ENCODE measurements at regions not wholly inside any gene's neighbourhood (a gene's known extent, or its start where the extent isn't known, plus 50 kb on each side); places are given as distances from the start of the nearest gene placed in this dataset.

GRCh38 chr4:187664011-187664410 lies 331.6 kb upstream of the ZFP42 start:
- H3K27ac ChIP-seq (ENCODE audit: insufficient read length, low read depth, low read length) = no peak overlapping the region
- H2BK12ac ChIP-seq (ENCODE audit: insufficient read length, low read depth, low read length) = no peak overlapping the region
- H3K9ac ChIP-seq (ENCODE audit: extremely low read depth, insufficient read length, low read length) = no peak overlapping the region
- no peak overlapping the region for H2AFZ ChIP-seq (ENCODE audit: low read length)
- WGBS (ENCODE audit: extremely low coverage, insufficient read length, low lambda C conversion rate) = no CpG with 5 or more reads among the region's 5 CpGs
- no peak overlapping the region for H3K14ac ChIP-seq (ENCODE audit: insufficient read depth, low read length)
- no peak overlapping the region for H2BK20ac ChIP-seq (ENCODE audit: low read depth, low read length, poor library complexity, severe bottlenecking)
- no peak overlapping the region for H3K4me2 ChIP-seq (ENCODE audit: insufficient read depth, insufficient read length, low read length)
- H3K23me2 ChIP-seq (ENCODE audit: insufficient read length, low read depth, low read length, poor library complexity, severe bottlenecking) = no peaks in the 10 kb centered on the region
- H3K18ac ChIP-seq (ENCODE audit: insufficient read length, low read depth, low read length) = no peak overlapping the region
- DNase-seq = no peak
- Mint-ChIP-seq H3K4me1 (no peaks in the 10 kb centered on the region), H3K27ac (no peak overlapping the region), H3K9me3 (peaks cover 0 to 8% of the 10 kb centered on the region in 2 experiments; a peak in 3 of 5 replicates), H3K27me3 (ENCODE audit: low read depth) (no peaks in the 10 kb centered on the region), H3K4me3 (no peak overlapping the region), H3K36me3 (ENCODE audit: insufficient read depth in 1 of 3, low read depth in 3 of 3) (peaks cover 0 to 4% (median 2%) of the 10 kb centered on the region in 3 experiments; a peak in 3 of 7 replicates)
- no peak overlapping the region for H4K91ac ChIP-seq (ENCODE audit: insufficient read length, low read depth, low read length)
- no peak overlapping the region for H3T11ph ChIP-seq (ENCODE audit: low read length)
- no peaks in the 10 kb centered on the region for H3K79me1 ChIP-seq (ENCODE audit: insufficient read depth, low read depth, low read length, poor library complexity, severe bottlenecking)
- H4K8ac ChIP-seq (replicated peaks; ENCODE audit: insufficient read length, low read depth, low read length) = no peak overlapping the region
- H2AK5ac ChIP-seq (ENCODE audit: insufficient read length, low read length) = no peak overlapping the region
- TF ChIP-seq CTCF (conservative IDR thresholded peaks at IDR 0.05) = no peak
- H3K79me2 ChIP-seq (ENCODE audit: insufficient read depth, low read length) = no peaks in the 10 kb centered on the region
- no peak overlapping the region for H2BK15ac ChIP-seq (ENCODE audit: low read depth, low read length)
- no peaks in the 10 kb centered on the region for H3K27me3 ChIP-seq (ENCODE audit: insufficient read depth, low read length)
- no peaks in the 10 kb centered on the region for H4K20me1 ChIP-seq (ENCODE audit: control insufficient read depth, insufficient read depth, insufficient read length)
- no peak overlapping the region for H2BK120ac ChIP-seq (ENCODE audit: low read depth, low read length, poor library complexity, severe bottlenecking)
- H3K4ac ChIP-seq (ENCODE audit: low read depth, low read length) = no peak overlapping the region
- H3K9me3 ChIP-seq (ENCODE audit: control insufficient read depth, low read depth, low read length) = no peaks in the 10 kb centered on the region
- no peak overlapping the region for H3K23ac ChIP-seq (ENCODE audit: insufficient read length, low read depth, low read length)
- H3K56ac ChIP-seq (ENCODE audit: insufficient read length, low read depth, low read length) = no peak overlapping the region
- H2BK5ac ChIP-seq (ENCODE audit: insufficient read length, low read length) = no peak overlapping the region
- H3K4me1 ChIP-seq (ENCODE audit: insufficient read depth, low read length) = no peaks in the 10 kb centered on the region
- H4K5ac ChIP-seq (ENCODE audit: insufficient read length, low read depth, low read length) = no peak overlapping the region
